ENCODE measurements at regions not wholly inside any gene's neighbourhood (a gene's known extent, or its start where the extent isn't known, plus 50 kb on each side); places are given as distances from the start of the nearest gene placed in this dataset.

- no peaks in the 10 kb centered on the region for H3F3A ChIP-seq (ENCODE audit: insufficient read depth, low read length, poor library complexity, severe bottlenecking)
- H3K4me3 ChIP-seq (ENCODE audit: low read length) = no peak overlapping the region
- H3K9me2 ChIP-seq (ENCODE audit: insufficient read depth, low read length) = no peaks in the 10 kb centered on the region
- no peak overlapping the region for H3K4me2 ChIP-seq (ENCODE audit: low read length)
- H4K20me1 ChIP-seq (ENCODE audit: insufficient read depth) = no peaks in the 10 kb centered on the region
- H3K27ac ChIP-seq (ENCODE audit: low read length) = no peak overlapping the region
- no peak overlapping the region for H3K9ac ChIP-seq (ENCODE audit: low read length)
- no peak overlapping the region for H2AFZ ChIP-seq (ENCODE audit: low read depth, low read length)
- H3K79me2 ChIP-seq (replicated peaks; ENCODE audit: insufficient read depth, low read length) = no peaks in the 10 kb centered on the region
- H3K36me3 ChIP-seq (ENCODE audit: insufficient read depth, low read length) = no peaks in the 10 kb centered on the region
- H3K27me3 ChIP-seq (ENCODE audit: insufficient read depth, low read depth, low read length) = no peaks in the 10 kb centered on the region
- no peaks in the 10 kb centered on the region for H3K9me3 ChIP-seq (ENCODE audit: low read length)
- TF ChIP-seq EP300 (conservative IDR thresholded peaks at IDR 0.05; ENCODE audit: poor library complexity, severe bottlenecking) (no peak), CTCF (IDR thresholded peaks at IDR 0.05; ENCODE audit: poor library complexity, severe bottlenecking) (peak; percentile 42), POLR2AphosphoS5 (IDR thresholded peaks at IDR 0.05) (no peak), TAF1 (IDR thresholded peaks at IDR 0.05; ENCODE audit: low read depth) (no peak), EZH2 (IDR thresholded peaks at IDR 0.05; ENCODE audit: borderline replicate concordance, insufficient read depth, low read length, poor library complexity, severe bottlenecking) (no peak)
These were observed 317.8 kb upstream of the C2CD4B start for GRCh38 chr15:62482785-62483429.

- Histone ChIP-seq H3K9me3 (ENCODE audit: low read length) (no peaks in the 10 kb centered on the region), H3K9ac (ENCODE audit: low read length) (no peak overlapping the region), H3K27me3 (ENCODE audit: insufficient read depth, low read depth, low read length) (no peaks in the 10 kb centered on the region), H3K36me3 (ENCODE audit: insufficient read depth, low read length) (no peaks in the 10 kb centered on the region), H3K4me3 (ENCODE audit: low read length) (no peak overlapping the region), H2AFZ (ENCODE audit: low read depth, low read length) (no peak overlapping the region), H3F3A (ENCODE audit: insufficient read depth, low read length, poor library complexity, severe bottlenecking) (no peaks in the 10 kb centered on the region), H3K79me2 (replicated peaks; ENCODE audit: insufficient read depth, low read length) (no peaks in the 10 kb centered on the region), H3K27ac (ENCODE audit: low read length) (no peak overlapping the region), H4K20me1 (ENCODE audit: insufficient read depth) (no peaks in the 10 kb centered on the region), H3K9me2 (ENCODE audit: insufficient read depth, low read length) (no peaks in the 10 kb centered on the region), H3K4me2 (ENCODE audit: low read length) (no peak overlapping the region)
- TF ChIP-seq EZH2 (IDR thresholded peaks at IDR 0.05; ENCODE audit: borderline replicate concordance, insufficient read depth, low read length, poor library complexity, severe bottlenecking) (no peak), REST (IDR thresholded peaks at IDR 0.05; ENCODE audit: borderline replicate concordance) (no peak), SMC3 (conservative IDR thresholded peaks at IDR 0.05; ENCODE audit: poor library complexity) (no peak), EP300 (conservative IDR thresholded peaks at IDR 0.05; ENCODE audit: poor library complexity, severe bottlenecking) (no peak), TAF1 (IDR thresholded peaks at IDR 0.05; ENCODE audit: low read depth) (no peak), CTCF (IDR thresholded peaks at IDR 0.05; ENCODE audit: poor library complexity, severe bottlenecking) (no peak), POLR2AphosphoS5 (IDR thresholded peaks at IDR 0.05) (no peak), RAD21 (conservative IDR thresholded peaks at IDR 0.05) (no peak), MXI1 (conservative IDR thresholded peaks at IDR 0.05; ENCODE audit: poor library complexity, severe bottlenecking) (no peak)
These were observed 318.7 kb upstream of the C2CD4B start for GRCh38 chr15:62483814-62484213.
